H9 (cell line): ENCODE measurements at regions not wholly inside any gene's neighbourhood (a gene's known extent, or its start where the extent isn't known, plus 50 kb on each side); places are given as distances from the start of the nearest gene placed in this dataset.

Experiments
- DNase-seq: peaks from one replicate; pipeline ENCODE4 v3.0.0-alpha.2; 2017
- H2AFZ ChIP-seq: one replicate; pipeline ENCODE4 v1.6.1; 2013; ENCODE audit warnings: mild to moderate bottlenecking, low read length, control low read depth, moderate library complexity
- H2AK5ac ChIP-seq: 2 replicates; pipeline ENCODE4 v1.6.1; 2013; ENCODE audit warnings: low read length, control low read depth, mixed read lengths; ENCODE audit not compliant: insufficient read length
- H2BK120ac ChIP-seq: one replicate; pipeline ENCODE4 v1.6.1; 2013; ENCODE audit warnings: low read depth, mild to moderate bottlenecking, low read length, control low read depth, inconsistent platforms; ENCODE audit not compliant: poor library complexity, severe bottlenecking
- H2BK12ac ChIP-seq: 2 replicates; pipeline ENCODE4 v1.6.1; 2013; ENCODE audit warnings: low read length, control low read depth, mixed read lengths, low read depth; ENCODE audit not compliant: insufficient read length
- H2BK15ac ChIP-seq: 2 replicates; pipeline ENCODE4 v1.6.1; 2013; ENCODE audit warnings: low read depth, low read length, control low read depth
- H2BK20ac ChIP-seq: one replicate; pipeline ENCODE4 v1.6.1; 2013; ENCODE audit warnings: low read depth, mild to moderate bottlenecking, low read length, control low read depth, inconsistent platforms; ENCODE audit not compliant: poor library complexity, severe bottlenecking
- H2BK5ac ChIP-seq: 2 replicates; pipeline ENCODE4 v1.6.1; 2013; ENCODE audit warnings: low read length, control low read depth, mixed read lengths; ENCODE audit not compliant: insufficient read length
- H3K14ac ChIP-seq: 2 replicates; pipeline ENCODE4 v1.6.1; 2013; ENCODE audit warnings: low read length, control low read depth; ENCODE audit not compliant: insufficient read depth
- H3K18ac ChIP-seq: 2 replicates; pipeline ENCODE4 v1.6.1; 2013; ENCODE audit warnings: low read depth, mild to moderate bottlenecking, mixed read lengths, low read length, control low read depth; ENCODE audit not compliant: insufficient read length
- H3K23ac ChIP-seq: 2 replicates; pipeline ENCODE4 v1.6.1; 2013; ENCODE audit warnings: low read length, control low read depth, mixed read lengths, low read depth; ENCODE audit not compliant: insufficient read length
- H3K23me2 ChIP-seq: 2 replicates; pipeline ENCODE4 v1.6.1; 2013; ENCODE audit warnings: low read depth, mild to moderate bottlenecking, mixed read lengths, low read length, control low read depth; ENCODE audit not compliant: insufficient read length, poor library complexity, severe bottlenecking
- H3K27ac ChIP-seq: 2 replicates; pipeline ENCODE4 v1.5.1; 2013; ENCODE audit warnings: low read length, control low read depth, mixed read lengths, low read depth; ENCODE audit not compliant: insufficient read length
- H3K27me3 ChIP-seq: 2 replicates; pipeline ENCODE4 v1.6.1; 2013; ENCODE audit warnings: low read length, control low read depth, inconsistent platforms; ENCODE audit not compliant: insufficient read depth
- H3K4ac ChIP-seq: 2 replicates; pipeline ENCODE4 v1.6.1; 2013; ENCODE audit warnings: low read depth, mild to moderate bottlenecking, control low read depth, inconsistent platforms, low read length, moderate library complexity
- H3K4me1 ChIP-seq: 2 replicates; pipeline ENCODE4 v1.6.1; 2013; ENCODE audit warnings: low read length, control low read depth, inconsistent platforms; ENCODE audit not compliant: insufficient read depth
- H3K4me2 ChIP-seq: 2 replicates; pipeline ENCODE4 v1.6.1; 2013; ENCODE audit warnings: low read length, control low read depth, mixed read lengths; ENCODE audit not compliant: insufficient read length, insufficient read depth
- H3K56ac ChIP-seq: 2 replicates; pipeline ENCODE4 v1.6.1; 2013; ENCODE audit warnings: low read depth, mild to moderate bottlenecking, mixed read lengths, low read length, control low read depth; ENCODE audit not compliant: insufficient read length
- H3K79me1 ChIP-seq: 2 replicates; pipeline ENCODE4 v1.6.1; 2013; ENCODE audit warnings: low read depth, mild to moderate bottlenecking, moderate library complexity, low read length, control low read depth, inconsistent platforms; ENCODE audit not compliant: insufficient read depth, poor library complexity, severe bottlenecking
- H3K79me2 ChIP-seq: 2 replicates; pipeline ENCODE4 v1.6.1; 2013; ENCODE audit warnings: low read length, control low read depth, inconsistent platforms; ENCODE audit not compliant: insufficient read depth
- H3K9ac ChIP-seq: 2 replicates; pipeline ENCODE4 v1.6.1; 2013; ENCODE audit warnings: low read length, control low read depth, mixed read lengths; ENCODE audit not compliant: insufficient read length; ENCODE audit errors: extremely low read depth
- H3K9me3 ChIP-seq: one replicate; pipeline ENCODE4 v1.6.1; 2013; ENCODE audit warnings: low read depth, low read length, inconsistent platforms; ENCODE audit not compliant: control insufficient read depth
- H3T11ph ChIP-seq: one replicate; pipeline ENCODE4 v1.6.1; 2013; ENCODE audit warnings: mild to moderate bottlenecking, low read length, control low read depth, inconsistent platforms
- H4K20me1 ChIP-seq: one replicate; pipeline ENCODE4 v1.6.1; 2013; ENCODE audit not compliant: control insufficient read depth, insufficient read length, insufficient read depth
- H4K5ac ChIP-seq: 2 replicates; pipeline ENCODE4 v1.6.1; 2013; ENCODE audit warnings: low read depth, mild to moderate bottlenecking, mixed read lengths, low read length, control low read depth; ENCODE audit not compliant: insufficient read length
- H4K8ac ChIP-seq: replicated peaks from 2 replicates; pipeline ENCODE4 v1.6.1; 2013; ENCODE audit warnings: low read length, control low read depth, mixed read lengths, low read depth; ENCODE audit not compliant: insufficient read length
- H4K91ac ChIP-seq: 2 replicates; pipeline ENCODE4 v1.6.1; 2013; ENCODE audit warnings: low read depth, mild to moderate bottlenecking, moderate library complexity, mixed read lengths, low read length, control low read depth; ENCODE audit not compliant: insufficient read length
- H3K27ac Mint-ChIP-seq, 3 experiments: 2 replicates in 2 of 3; 3 replicates in 1 of 3; pipeline ENCODE4 v1.8.0; 2020 to 2021; ENCODE audit warnings: mixed read lengths in 3 of 3, mild to moderate bottlenecking in 1 of 3, moderate library complexity in 1 of 3
- H3K27me3 Mint-ChIP-seq: 2 replicates; pipeline ENCODE4 v1.8.0; 2021; ENCODE audit warnings: low read depth, mild to moderate bottlenecking, moderate library complexity, mixed read lengths
- H3K36me3 Mint-ChIP-seq, 3 experiments: 2 replicates in 2 of 3; 3 replicates in 1 of 3; pipeline ENCODE4 v1.8.0; 2020 to 2021; ENCODE audit warnings: low read depth in 3 of 3, mixed read lengths in 3 of 3; ENCODE audit not compliant: insufficient read depth in 1 of 3
- H3K4me1 Mint-ChIP-seq, 2 experiments: 2 replicates each; pipeline ENCODE4 v1.8.0; 2020; ENCODE audit warnings: mixed read lengths in 2 of 2
- H3K4me3 Mint-ChIP-seq, 2 experiments: 2 replicates in 1 of 2; 3 replicates in 1 of 2; pipeline ENCODE4 v1.8.0; 2020 to 2021; ENCODE audit warnings: mild to moderate bottlenecking in 2 of 2, mixed read lengths in 2 of 2, moderate library complexity in 1 of 2
- H3K9me3 Mint-ChIP-seq, 2 experiments: 2 replicates in 1 of 2; 3 replicates in 1 of 2; pipeline ENCODE4 v1.8.0; 2020; ENCODE audit warnings: mild to moderate bottlenecking in 2 of 2, mixed read lengths in 2 of 2, moderate library complexity in 1 of 2
- TF ChIP-seq, protein P1 (sequence below): fragments of 200-600 bp; sonication (generic); conservative IDR thresholded peaks from 3 replicates; pipeline ENCODE4 v1.8.0; 2021; ENCODE audit warnings: antibody characterized with exemption, mild to moderate bottlenecking

DNA sequence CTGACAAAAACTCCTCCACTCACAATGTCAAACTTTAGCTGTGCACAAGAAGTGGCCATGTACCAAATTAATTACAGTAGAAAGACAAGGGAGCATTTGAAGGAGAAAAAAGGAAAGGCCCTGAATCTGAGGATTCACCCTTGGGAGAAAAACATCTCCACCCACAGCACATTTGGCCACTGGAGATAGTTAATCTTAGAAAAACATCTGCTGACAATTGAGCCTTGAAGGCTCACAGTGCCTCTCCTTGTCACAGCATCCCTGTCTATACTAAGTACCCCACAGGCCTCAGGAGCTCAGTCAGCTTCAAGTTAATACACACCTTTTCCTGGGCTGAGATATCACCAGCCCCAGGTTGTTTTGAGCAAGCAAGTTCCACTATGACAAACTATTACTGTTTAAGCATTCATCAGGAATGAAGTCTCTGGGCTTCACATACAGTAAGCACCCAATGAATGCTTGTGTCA lies 78.1 kb upstream of the SETMAR start:
- no peaks in the 10 kb centered on the region for H3K9me3 ChIP-seq
- 0 out of 4 replicates have a peak, but pooled peaks cover 0 to 2% of the 10 kb centered on the region in 2 experiments for H3K4me1 Mint-ChIP-seq
- H3K4me1 ChIP-seq: no peaks in the 10 kb centered on the region
- no peak for DNase-seq
- H3K27me3 Mint-ChIP-seq: peaks cover 20% of the 10 kb centered on the region
- H2BK120ac ChIP-seq: no peak overlapping the region
- H2BK20ac ChIP-seq: no peak overlapping the region
- no peak overlapping the region for H3K4ac ChIP-seq
- H2BK15ac ChIP-seq: no peak overlapping the region
- H2AK5ac ChIP-seq: no peak overlapping the region
- H4K8ac ChIP-seq: no peak overlapping the region
- no peak overlapping the region for H3K27ac ChIP-seq
- no peak overlapping the region for H2BK12ac ChIP-seq
- TF ChIP-seq, protein P1, sequence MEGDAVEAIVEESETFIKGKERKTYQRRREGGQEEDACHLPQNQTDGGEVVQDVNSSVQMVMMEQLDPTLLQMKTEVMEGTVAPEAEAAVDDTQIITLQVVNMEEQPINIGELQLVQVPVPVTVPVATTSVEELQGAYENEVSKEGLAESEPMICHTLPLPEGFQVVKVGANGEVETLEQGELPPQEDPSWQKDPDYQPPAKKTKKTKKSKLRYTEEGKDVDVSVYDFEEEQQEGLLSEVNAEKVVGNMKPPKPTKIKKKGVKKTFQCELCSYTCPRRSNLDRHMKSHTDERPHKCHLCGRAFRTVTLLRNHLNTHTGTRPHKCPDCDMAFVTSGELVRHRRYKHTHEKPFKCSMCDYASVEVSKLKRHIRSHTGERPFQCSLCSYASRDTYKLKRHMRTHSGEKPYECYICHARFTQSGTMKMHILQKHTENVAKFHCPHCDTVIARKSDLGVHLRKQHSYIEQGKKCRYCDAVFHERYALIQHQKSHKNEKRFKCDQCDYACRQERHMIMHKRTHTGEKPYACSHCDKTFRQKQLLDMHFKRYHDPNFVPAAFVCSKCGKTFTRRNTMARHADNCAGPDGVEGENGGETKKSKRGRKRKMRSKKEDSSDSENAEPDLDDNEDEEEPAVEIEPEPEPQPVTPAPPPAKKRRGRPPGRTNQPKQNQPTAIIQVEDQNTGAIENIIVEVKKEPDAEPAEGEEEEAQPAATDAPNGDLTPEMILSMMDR: no peak
- H2AFZ ChIP-seq: no peak overlapping the region
- H3K56ac ChIP-seq: no peak overlapping the region
- no peak overlapping the region for H3K18ac ChIP-seq
- H3K23ac ChIP-seq: no peak overlapping the region
- no peak overlapping the region for H3K9ac ChIP-seq
- no peaks in the 10 kb centered on the region for H3K36me3 Mint-ChIP-seq
- no peak overlapping the region for H4K5ac ChIP-seq
- H3T11ph ChIP-seq: no peak overlapping the region
- no peak overlapping the region for H2BK5ac ChIP-seq
- no peak overlapping the region for H3K27ac Mint-ChIP-seq
- H3K23me2 ChIP-seq: no peaks in the 10 kb centered on the region
- H3K79me1 ChIP-seq: no peaks in the 10 kb centered on the region
- no peaks in the 10 kb centered on the region for H3K79me2 ChIP-seq
- H3K4me2 ChIP-seq: no peak overlapping the region
- H3K27me3 ChIP-seq: no peaks in the 10 kb centered on the region
- no peak overlapping the region for H4K91ac ChIP-seq
- no peaks in the 10 kb centered on the region; a peak in 1 of 5 replicates for H3K9me3 Mint-ChIP-seq
- H4K20me1 ChIP-seq: no peaks in the 10 kb centered on the region
- no peak overlapping the region for H3K4me3 Mint-ChIP-seq
- no peak overlapping the region for H3K14ac ChIP-seq
